Adrenal gland (tissue), 5 donors: ENCODE measurements at regions not wholly inside any gene's neighbourhood (a gene's known extent, or its start where the extent isn't known, plus 50 kb on each side); places are given as distances from the start of the nearest gene placed in this dataset.

Experiments used
- POLR2A ChIP-seq, 2 donors: fragments of 450-650 bp; IDR thresholded peaks; one replicate each; pipeline ENCODE4 v1.6.1; 2017; ENCODE audit warnings: antibody characterized with exemption in 2 of 2, mild to moderate bottlenecking in 2 of 2, moderate library complexity in 1 of 2
- TF ChIP-seq, protein P1 (sequence below), 6 experiments: fragments of 450-650 bp in 4 of 6; fragments of 200-600 bp in 2 of 6; sonication (generic) in 1 of 6; IDR thresholded peaks; 1 replicate in 5 of 6; 2 replicates in 1 of 6; pipeline versions ENCODE4 v1.5.1 to v1.8.0; 2016 to 2021; ENCODE audit warnings: antibody characterized with exemption in 6 of 6, mild to moderate bottlenecking in 2 of 6, moderate library complexity in 1 of 6
- donor health status: DM: no; HTN: no; CAD: no.

DNA sequence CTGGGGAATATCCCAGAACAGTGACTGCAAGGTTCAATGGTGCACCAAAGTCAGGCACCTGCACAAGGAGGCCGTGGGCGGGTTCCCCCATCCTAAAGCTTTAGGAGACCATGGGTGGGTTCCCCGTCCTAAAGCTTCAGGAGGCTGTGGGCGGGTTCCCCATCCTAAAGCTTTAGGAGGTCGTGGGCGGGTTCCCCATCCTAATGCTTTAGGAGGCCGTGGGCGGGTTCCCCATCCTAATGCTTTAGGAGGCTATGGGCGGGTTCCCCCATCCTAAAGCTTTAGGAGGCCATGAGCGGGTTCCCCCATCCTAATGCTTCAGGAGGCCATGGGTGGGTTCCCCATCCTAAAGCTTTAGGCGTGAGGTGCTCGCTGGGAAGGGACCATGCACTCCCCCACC is 313.3 kb downstream of the FOXL1 start:
- no peak for TF ChIP-seq POLR2A (IDR thresholded peaks at IDR 0.05)
- TF ChIP-seq, protein P1, sequence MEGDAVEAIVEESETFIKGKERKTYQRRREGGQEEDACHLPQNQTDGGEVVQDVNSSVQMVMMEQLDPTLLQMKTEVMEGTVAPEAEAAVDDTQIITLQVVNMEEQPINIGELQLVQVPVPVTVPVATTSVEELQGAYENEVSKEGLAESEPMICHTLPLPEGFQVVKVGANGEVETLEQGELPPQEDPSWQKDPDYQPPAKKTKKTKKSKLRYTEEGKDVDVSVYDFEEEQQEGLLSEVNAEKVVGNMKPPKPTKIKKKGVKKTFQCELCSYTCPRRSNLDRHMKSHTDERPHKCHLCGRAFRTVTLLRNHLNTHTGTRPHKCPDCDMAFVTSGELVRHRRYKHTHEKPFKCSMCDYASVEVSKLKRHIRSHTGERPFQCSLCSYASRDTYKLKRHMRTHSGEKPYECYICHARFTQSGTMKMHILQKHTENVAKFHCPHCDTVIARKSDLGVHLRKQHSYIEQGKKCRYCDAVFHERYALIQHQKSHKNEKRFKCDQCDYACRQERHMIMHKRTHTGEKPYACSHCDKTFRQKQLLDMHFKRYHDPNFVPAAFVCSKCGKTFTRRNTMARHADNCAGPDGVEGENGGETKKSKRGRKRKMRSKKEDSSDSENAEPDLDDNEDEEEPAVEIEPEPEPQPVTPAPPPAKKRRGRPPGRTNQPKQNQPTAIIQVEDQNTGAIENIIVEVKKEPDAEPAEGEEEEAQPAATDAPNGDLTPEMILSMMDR (IDR thresholded peaks at IDR 0.05): no peak
